ENCODE measurements at regions not wholly inside any gene's neighbourhood (a gene's known extent, or its start where the extent isn't known, plus 50 kb on each side); places are given as distances from the start of the nearest gene placed in this dataset.

DNA sequence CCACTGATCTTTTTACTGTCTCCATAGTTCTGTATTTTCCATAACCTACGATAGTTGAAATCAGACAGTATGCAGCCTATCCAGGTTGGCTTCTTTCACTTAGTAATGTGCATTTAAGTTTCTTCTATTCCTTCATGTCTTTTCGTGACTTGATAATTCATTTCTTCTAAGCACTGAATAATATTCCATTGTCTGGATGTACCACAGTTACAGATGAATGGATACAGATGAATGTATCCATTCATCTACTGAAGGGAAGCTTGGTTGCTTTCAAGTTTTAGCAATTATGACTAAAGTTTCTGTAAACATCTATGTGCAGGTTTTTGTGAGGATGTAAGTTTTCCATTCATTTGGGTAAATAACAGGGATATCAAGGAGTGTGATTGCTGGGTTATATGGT, 124.8 kb downstream of the NSUN3 start:
- Histone ChIP-seq H3K27me3 (no peaks in the 10 kb centered on the region), H3K4me1 (no peaks in the 10 kb centered on the region), H3K27ac (no peak overlapping the region), H3K4me3 (no peak overlapping the region), H3K36me3 (no peaks in the 10 kb centered on the region), H3K9me3 (no peaks in the 10 kb centered on the region)
- intact Hi-C loops (cut with DNase I; ENCODE audit: low total_unique reads): no loop called here
- WGBS, 5 donors: 78 to 84% (median 83%) methylated on average over 2 of the region's 2 CpGs
- TF ChIP-seq POLR2AphosphoS5 (IDR thresholded peaks at IDR 0.05) (no peak), POLR2A (IDR thresholded peaks at IDR 0.05) (no peak), EP300 (IDR thresholded peaks at IDR 0.05) (no peak)
- TF ChIP-seq, protein P1, sequence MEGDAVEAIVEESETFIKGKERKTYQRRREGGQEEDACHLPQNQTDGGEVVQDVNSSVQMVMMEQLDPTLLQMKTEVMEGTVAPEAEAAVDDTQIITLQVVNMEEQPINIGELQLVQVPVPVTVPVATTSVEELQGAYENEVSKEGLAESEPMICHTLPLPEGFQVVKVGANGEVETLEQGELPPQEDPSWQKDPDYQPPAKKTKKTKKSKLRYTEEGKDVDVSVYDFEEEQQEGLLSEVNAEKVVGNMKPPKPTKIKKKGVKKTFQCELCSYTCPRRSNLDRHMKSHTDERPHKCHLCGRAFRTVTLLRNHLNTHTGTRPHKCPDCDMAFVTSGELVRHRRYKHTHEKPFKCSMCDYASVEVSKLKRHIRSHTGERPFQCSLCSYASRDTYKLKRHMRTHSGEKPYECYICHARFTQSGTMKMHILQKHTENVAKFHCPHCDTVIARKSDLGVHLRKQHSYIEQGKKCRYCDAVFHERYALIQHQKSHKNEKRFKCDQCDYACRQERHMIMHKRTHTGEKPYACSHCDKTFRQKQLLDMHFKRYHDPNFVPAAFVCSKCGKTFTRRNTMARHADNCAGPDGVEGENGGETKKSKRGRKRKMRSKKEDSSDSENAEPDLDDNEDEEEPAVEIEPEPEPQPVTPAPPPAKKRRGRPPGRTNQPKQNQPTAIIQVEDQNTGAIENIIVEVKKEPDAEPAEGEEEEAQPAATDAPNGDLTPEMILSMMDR (IDR thresholded peaks at IDR 0.05): no peak
- DNase-seq: no peak

DNA sequence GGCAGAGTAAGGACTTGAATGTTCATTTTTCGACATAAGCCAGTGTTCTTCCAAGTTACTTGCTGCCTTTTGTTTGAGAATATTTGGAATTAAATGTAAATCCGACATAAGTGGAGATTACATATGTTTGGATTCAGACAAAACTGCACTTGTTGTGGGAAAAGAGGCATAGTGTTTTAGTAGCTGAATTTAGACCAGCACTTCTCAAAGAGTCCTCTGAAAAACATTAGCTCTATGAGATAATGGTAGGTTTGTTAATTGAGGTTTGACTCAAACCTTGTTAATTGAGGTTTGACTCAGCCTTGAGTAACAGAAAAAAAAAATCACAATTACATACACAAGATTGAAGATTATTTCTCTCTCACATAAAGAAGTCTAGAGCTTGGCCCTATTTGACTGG, 132.5 kb downstream of the NSUN3 start:
- H3K27ac ChIP-seq: no peak overlapping the region
- no peaks in the 10 kb centered on the region for H3K4me1 ChIP-seq
- no peaks in the 10 kb centered on the region for H3K27me3 ChIP-seq
- H3K36me3 ChIP-seq: no peaks in the 10 kb centered on the region
- DNase-seq: no peak
- 67 to 82% (median 71%) methylated on average over 2 of the region's 2 CpGs for WGBS, 5 donors
- TF ChIP-seq, protein P1 (IDR thresholded peaks at IDR 0.05): no peak
- TF ChIP-seq POLR2AphosphoS5 (IDR thresholded peaks at IDR 0.05) (no peak), EP300 (IDR thresholded peaks at IDR 0.05) (no peak), POLR2A (IDR thresholded peaks at IDR 0.05) (no peak)
- H3K4me3 ChIP-seq: no peak overlapping the region
- intact Hi-C loops (cut with DNase I; ENCODE audit: low total_unique reads): no loop called here
- peaks cover 0 to 9% (median 0%) of the 10 kb centered on the region in 4 donors for H3K9me3 ChIP-seq

DNA sequence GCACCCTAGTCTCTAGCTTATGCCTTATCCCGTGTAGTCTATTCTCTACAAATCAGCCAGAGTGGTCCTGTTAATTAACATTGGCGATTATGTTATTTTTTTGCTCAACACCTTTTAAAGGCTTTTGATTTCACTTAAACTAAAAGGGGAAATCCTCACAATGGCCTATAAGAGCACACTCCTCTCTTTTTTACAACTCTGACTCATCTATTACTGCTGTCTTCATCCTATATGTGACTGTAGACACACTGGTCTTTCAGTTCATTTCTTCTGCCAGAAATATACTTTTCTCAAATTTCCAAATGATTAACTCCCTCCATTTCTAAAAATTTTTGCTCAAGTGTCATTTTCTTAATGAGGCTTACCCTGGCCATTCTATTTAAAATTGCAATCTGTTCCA, 143.4 kb downstream of the NSUN3 start:
- no peak overlapping the region for H3K27ac ChIP-seq
- intact Hi-C loops (cut with DNase I; ENCODE audit: low total_unique reads): no loop called here
- 90 to 94% (median 92%) methylated on average over 2 of the region's 2 CpGs for WGBS, 5 donors
- no peaks in the 10 kb centered on the region for H3K36me3 ChIP-seq
- no peak for DNase-seq
- H3K9me3 ChIP-seq: no peaks in the 10 kb centered on the region
- H3K27me3 ChIP-seq: no peaks in the 10 kb centered on the region
- H3K4me3 ChIP-seq: no peak overlapping the region
- H3K4me1 ChIP-seq: no peaks in the 10 kb centered on the region
- TF ChIP-seq, protein P1 (IDR thresholded peaks at IDR 0.05): no peak
- no peak for TF ChIP-seq POLR2AphosphoS5 (IDR thresholded peaks at IDR 0.05)
- TF ChIP-seq EP300 (IDR thresholded peaks at IDR 0.05): no peak
- TF ChIP-seq POLR2A (IDR thresholded peaks at IDR 0.05): no peak

DNA sequence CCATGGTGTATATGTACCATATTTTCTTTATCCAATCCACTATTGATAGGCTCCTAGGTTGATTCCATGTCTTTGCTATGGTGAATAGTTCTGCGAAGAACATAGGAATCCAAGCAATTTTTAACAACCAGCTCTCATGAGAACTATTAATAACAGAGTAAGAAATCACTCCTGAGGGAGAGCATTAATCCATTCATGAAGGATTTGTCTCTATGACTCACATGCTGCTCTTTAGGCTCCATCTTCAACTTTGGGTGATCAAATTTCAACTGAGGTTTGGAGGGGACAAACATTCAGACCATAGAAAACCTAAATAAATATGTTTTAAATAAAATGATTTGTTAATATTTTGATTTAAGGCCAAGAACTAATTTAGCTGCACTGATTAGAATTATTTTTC, 147.4 kb downstream of the NSUN3 start:
- no peak overlapping the region for H3K27ac ChIP-seq
- intact Hi-C loops (cut with DNase I; ENCODE audit: low total_unique reads): no loop called here
- no peak overlapping the region for H3K4me3 ChIP-seq
- no peaks in the 10 kb centered on the region for H3K27me3 ChIP-seq
- TF ChIP-seq POLR2A (IDR thresholded peaks at IDR 0.05) (no peak), POLR2AphosphoS5 (IDR thresholded peaks at IDR 0.05) (no peak), EP300 (IDR thresholded peaks at IDR 0.05) (no peak)
- TF ChIP-seq, protein P1 (IDR thresholded peaks at IDR 0.05): no peak
- no peak for DNase-seq
- no peaks in the 10 kb centered on the region for H3K9me3 ChIP-seq
- H3K4me1 ChIP-seq: no peaks in the 10 kb centered on the region
- H3K36me3 ChIP-seq: no peaks in the 10 kb centered on the region
- WGBS, 5 donors: 88 to 95% (median 90%) methylated on average over 1 of the region's 1 CpG

All from stomach (tissue), 8 donors.